Hepatocyte (in vitro differentiated cells): ENCODE measurements at regions not wholly inside any gene's neighbourhood (a gene's known extent, or its start where the extent isn't known, plus 50 kb on each side); places are given as distances from the start of the nearest gene placed in this dataset.

Source experiments
- CTCF ChIP-seq: fragments of 200-600 bp; sonication (generic); IDR thresholded peaks from 2 replicates; pipeline ENCODE4 v1.5.1; 2016; ENCODE audit warnings: antibody characterized with exemption, mild to moderate bottlenecking; ENCODE audit not compliant: poor library complexity
- EZH2 ChIP-seq: fragments of 200-600 bp; sonication (generic); IDR thresholded peaks from 2 replicates; pipeline ENCODE4 v1.6.1; 2016; ENCODE audit warnings: antibody characterized with exemption, mild to moderate bottlenecking, borderline replicate concordance
- EZH2phosphoT487 ChIP-seq: fragments of 200-600 bp; sonication (generic); IDR thresholded peaks from one replicate; pipeline ENCODE4 v1.6.1; 2018; ENCODE audit warnings: antibody characterized with exemption, mild to moderate bottlenecking, low read depth, moderate library complexity; ENCODE audit not compliant: unreplicated experiment, severe bottlenecking

DNA sequence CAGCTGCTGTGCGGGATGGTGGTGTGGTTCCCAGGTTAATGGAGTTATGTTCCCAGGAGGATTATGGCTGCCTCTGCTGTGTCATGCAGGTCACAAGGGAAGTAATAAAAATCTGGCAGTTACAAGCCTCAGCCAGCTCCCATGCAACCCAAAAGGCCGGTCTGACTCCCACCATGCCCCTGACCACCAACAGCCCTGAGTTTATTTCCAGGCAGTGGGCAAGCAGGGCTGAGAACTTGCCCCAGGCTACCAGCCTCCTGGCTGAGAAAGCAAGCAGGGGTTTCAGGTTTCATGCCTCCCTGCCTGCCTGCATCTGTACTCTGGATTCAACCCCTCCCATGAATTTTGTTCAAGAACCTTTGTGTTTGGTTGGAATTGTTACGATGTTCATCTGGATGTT is 732.7 kb upstream of the POU3F4 start:
- TF ChIP-seq CTCF (no peak), EZH2 (no peak), EZH2phosphoT487 (no peak)
